ENCODE measurements at regions not wholly inside any gene's neighbourhood (a gene's known extent, or its start where the extent isn't known, plus 50 kb on each side); places are given as distances from the start of the nearest gene placed in this dataset.

GRCh38 chr2:154526234-154526633 is 172.3 kb upstream of the KCNJ3 start:
- no peak for TF ChIP-seq EZH2 (IDR thresholded peaks at IDR 0.05; ENCODE audit: insufficient read depth, low read length)
- TF ChIP-seq CTCF (IDR thresholded peaks at IDR 0.05; ENCODE audit: insufficient read depth, low read depth, low read length) = no peak
